ENCODE measurements at regions not wholly inside any gene's neighbourhood (a gene's known extent, or its start where the extent isn't known, plus 50 kb on each side); places are given as distances from the start of the nearest gene placed in this dataset.

GRCh38 chr3:161694682-161695564, 198.3 kb downstream of the OTOL1 start (continued):
- no peak for TF ChIP-seq UBTF (IDR thresholded peaks at IDR 0.05; ENCODE audit: borderline replicate concordance in 1 of 2, low read depth in 2 of 2, low read length in 2 of 2)
- TF ChIP-seq, protein P1, sequence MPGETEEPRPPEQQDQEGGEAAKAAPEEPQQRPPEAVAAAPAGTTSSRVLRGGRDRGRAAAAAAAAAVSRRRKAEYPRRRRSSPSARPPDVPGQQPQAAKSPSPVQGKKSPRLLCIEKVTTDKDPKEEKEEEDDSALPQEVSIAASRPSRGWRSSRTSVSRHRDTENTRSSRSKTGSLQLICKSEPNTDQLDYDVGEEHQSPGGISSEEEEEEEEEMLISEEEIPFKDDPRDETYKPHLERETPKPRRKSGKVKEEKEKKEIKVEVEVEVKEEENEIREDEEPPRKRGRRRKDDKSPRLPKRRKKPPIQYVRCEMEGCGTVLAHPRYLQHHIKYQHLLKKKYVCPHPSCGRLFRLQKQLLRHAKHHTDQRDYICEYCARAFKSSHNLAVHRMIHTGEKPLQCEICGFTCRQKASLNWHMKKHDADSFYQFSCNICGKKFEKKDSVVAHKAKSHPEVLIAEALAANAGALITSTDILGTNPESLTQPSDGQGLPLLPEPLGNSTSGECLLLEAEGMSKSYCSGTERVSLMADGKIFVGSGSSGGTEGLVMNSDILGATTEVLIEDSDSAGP (CRISPR knock-in tag; IDR thresholded peaks at IDR 0.05): no peak

GRCh38 chr3:161695811-161696210, 199.2 kb downstream of the OTOL1 start:
- intact Hi-C loops (cut with micrococcal nuclease) (no loop called here), in situ Hi-C loops (cut with MboI) (no loop called here)
- Histone ChIP-seq H3K4me2 (ENCODE audit: insufficient read depth, low read length) (no peak overlapping the region), H3K27me3 (ENCODE audit: control insufficient read depth in 2 of 2, insufficient read depth in 2 of 2, low read length in 2 of 2) (no peaks in the 10 kb centered on the region), H3K4me1 (replicated peaks in 1 of 2; ENCODE audit: control insufficient read depth in 2 of 2, insufficient read depth in 2 of 2, low read length in 2 of 2) (no peaks in the 10 kb centered on the region), H4K20me1 (replicated peaks; ENCODE audit: control insufficient read depth, insufficient read depth, low read length) (no peaks in the 10 kb centered on the region), H3K9me3 (replicated peaks; ENCODE audit: control insufficient read depth, insufficient read depth, low read depth, low read length) (no peaks in the 10 kb centered on the region; the same call in 1 of the 2 replicates), H3K9me1 (ENCODE audit: control insufficient read depth, insufficient read depth, low read length) (no peaks in the 10 kb centered on the region), H3K36me3 (ENCODE audit: control insufficient read depth, insufficient read depth, low read length) (no peaks in the 10 kb centered on the region), H3K9ac (ENCODE audit: insufficient read depth in 1 of 2, low read depth in 2 of 2, low read length in 2 of 2) (no peak overlapping the region), H3K4me3 (no peak overlapping the region), H3K27ac (ENCODE audit: extremely low read depth, low read depth, low read length) (no peak overlapping the region), H3K79me2 (ENCODE audit: control insufficient read depth, insufficient read depth, low read length) (no peaks in the 10 kb centered on the region), H2AFZ (ENCODE audit: low read depth, low read length) (no peak overlapping the region)
- 0% methylated on average over 1 of the region's 1 CpG for WGBS (ENCODE audit: insufficient coverage, low coverage, missing lambda C conversion rate)
- ATAC-seq: no peak
- TF ChIP-seq TGIF2 (CRISPR knock-in tag; IDR thresholded peaks at IDR 0.05) (no peak), HDAC3 (IDR thresholded peaks at IDR 0.05; ENCODE audit: borderline replicate concordance, partially characterized antibody) (no peak), ZNF699 (CRISPR knock-in tag; IDR thresholded peaks at IDR 0.05; ENCODE audit: insufficient replicate concordance) (no peak), NFIC (IDR thresholded peaks at IDR 0.05) (no peak), TCF7 (IDR thresholded peaks at IDR 0.05; ENCODE audit: borderline replicate concordance) (no peak), PHTF2 (CRISPR knock-in tag; IDR thresholded peaks at IDR 0.05) (no peak), MTA1 (IDR thresholded peaks at IDR 0.05; ENCODE audit: borderline replicate concordance) (no peak), ZZZ3 (IDR thresholded peaks at IDR 0.05) (no peak), NR2F6 (CRISPR knock-in tag; IDR thresholded peaks at IDR 0.05) (no peak), ZBTB7A (IDR thresholded peaks at IDR 0.05; ENCODE audit: borderline replicate concordance, control insufficient read depth, low read depth, low read length) (no peak), CBFB (CRISPR knock-in tag; IDR thresholded peaks at IDR 0.05) (no peak)
- TF ChIP-seq, protein P2, sequence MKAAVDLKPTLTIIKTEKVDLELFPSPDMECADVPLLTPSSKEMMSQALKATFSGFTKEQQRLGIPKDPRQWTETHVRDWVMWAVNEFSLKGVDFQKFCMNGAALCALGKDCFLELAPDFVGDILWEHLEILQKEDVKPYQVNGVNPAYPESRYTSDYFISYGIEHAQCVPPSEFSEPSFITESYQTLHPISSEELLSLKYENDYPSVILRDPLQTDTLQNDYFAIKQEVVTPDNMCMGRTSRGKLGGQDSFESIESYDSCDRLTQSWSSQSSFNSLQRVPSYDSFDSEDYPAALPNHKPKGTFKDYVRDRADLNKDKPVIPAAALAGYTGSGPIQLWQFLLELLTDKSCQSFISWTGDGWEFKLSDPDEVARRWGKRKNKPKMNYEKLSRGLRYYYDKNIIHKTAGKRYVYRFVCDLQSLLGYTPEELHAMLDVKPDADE (conservative IDR thresholded peaks at IDR 0.05; ENCODE audit: control insufficient read depth, low read depth, low read length): no peak
- ChIA-PET CTCF (ENCODE audit: low intra/inter-chr PET ratio) (no interaction called here), POLR2A (no interaction called here)
- no peak for DNase-seq (ENCODE audit: extremely low read depth in 1 of 4, low spot score in 3 of 4)
- BruUV-seq (replicated peaks): no TSS peak
- FAIRE-seq: no peak
